PC-3 (cell line): ENCODE measurements at regions not wholly inside any gene's neighbourhood (a gene's known extent, or its start where the extent isn't known, plus 50 kb on each side); places are given as distances from the start of the nearest gene placed in this dataset.

Experiments
- ATAC-seq: fragments of 200-7000 bp; cut with Tn5 transposase; 2 replicates; pipeline ENCODE4 v1.9.1; 2020; ENCODE audit warnings: mild to moderate bottlenecking, moderate library complexity
- BruUV-seq: library from RNA; stranded (reverse); fragments of 400-500 nt; replicated peaks from 2 replicates; lab custom pipeline; 2021; lab: Mats Ljungman, UMichigan
- CTCF ChIA-PET: fragments of 300-600 bp; sonication (Branson Sonifier 250); formaldehyde crosslinking; loops from one replicate; lab custom pipeline; 2022; ENCODE audit warnings: antibody characterized with exemption; lab: Charles Lee
- POLR2A ChIA-PET: fragments of 300-600 bp; sonication (Branson Sonifier 250); formaldehyde crosslinking; loops from one replicate; lab custom pipeline; 2022; ENCODE audit warnings: antibody characterized with exemption; ENCODE audit not compliant: unreplicated experiment; lab: Charles Lee
- DNase-seq: peaks from one replicate; pipeline ENCODE4 v3.0.0-alpha.2; 2015
- H2AFZ ChIP-seq: fragments of 300-600 bp; sonication (generic); 2 replicates; pipeline ENCODE4 v1.6.0; 2016; ENCODE audit warnings: antibody characterized with exemption, low read length
- H3F3A ChIP-seq: fragments of 300-600 bp; sonication (generic); one replicate; pipeline ENCODE4 v1.6.0; 2017; ENCODE audit warnings: antibody characterized with exemption, low read length, control low read depth, mild to moderate bottlenecking; ENCODE audit not compliant: unreplicated experiment
- H3K27ac ChIP-seq: fragments of 300-600 bp; sonication (generic); 2 replicates; pipeline ENCODE4 v1.5.1; 2016; ENCODE audit warnings: mild to moderate bottlenecking, low read length
- H3K27me3 ChIP-seq: fragments of 300-600 bp; sonication (generic); 2 replicates; pipeline ENCODE4 v1.6.1; 2016; ENCODE audit warnings: low read length, mixed read lengths
- H3K36me3 ChIP-seq: fragments of 300-600 bp; sonication (generic); 2 replicates; pipeline ENCODE4 v1.6.1; 2016; ENCODE audit warnings: low read depth, mixed run types, low read length, mixed read lengths
- H3K4me1 ChIP-seq: fragments of 300-600 bp; sonication (generic); 2 replicates; pipeline ENCODE4 v1.5.1; 2016; ENCODE audit warnings: low read length; ENCODE audit not compliant: insufficient read depth
- H3K4me2 ChIP-seq: fragments of 300-600 bp; sonication (generic); 2 replicates; pipeline ENCODE4 v1.6.0; 2016; ENCODE audit warnings: low read length
- H3K4me3 ChIP-seq: fragments of 300-600 bp; sonication (generic); 2 replicates; pipeline ENCODE4 v1.5.1; 2016; ENCODE audit warnings: mild to moderate bottlenecking, low read length, mixed read lengths
- H3K79me2 ChIP-seq: fragments of 300-600 bp; sonication (generic); 2 replicates; pipeline ENCODE4 v1.6.1; 2017; ENCODE audit warnings: low read length, mixed read lengths
- H3K9ac ChIP-seq: fragments of 300-600 bp; sonication (generic); 2 replicates; pipeline ENCODE4 v1.6.0; 2016; ENCODE audit warnings: mild to moderate bottlenecking, low read length
- H3K9me2 ChIP-seq: fragments of 300-600 bp; sonication (generic); replicated peaks from 2 replicates; pipeline ENCODE4 v1.6.1; 2016; ENCODE audit warnings: mixed run types, low read length, mixed read lengths
- H3K9me3 ChIP-seq: fragments of 300-600 bp; sonication (generic); 2 replicates; pipeline ENCODE4 v1.6.1; 2016; ENCODE audit warnings: low read length, mixed read lengths
- H4K20me1 ChIP-seq: fragments of 300-600 bp; sonication (generic); 2 replicates; pipeline ENCODE4 v1.6.1; 2016; ENCODE audit warnings: low read length, mixed read lengths
- CTCF ChIP-seq: fragments of 300-600 bp; sonication (generic); conservative IDR thresholded peaks from 2 replicates; pipeline ENCODE4 v1.5.1; 2017; ENCODE audit warnings: antibody characterized with exemption, low read depth, mild to moderate bottlenecking, low read length
- EZH2 ChIP-seq: fragments of 300-600 bp; sonication (generic); IDR thresholded peaks from one replicate; pipeline ENCODE4 v1.6.1; 2017; ENCODE audit warnings: antibody characterized with exemption, mild to moderate bottlenecking, low read length; ENCODE audit not compliant: unreplicated experiment
- EZH2phosphoT487 ChIP-seq: fragments of 300-600 bp; sonication (generic); IDR thresholded peaks from 2 replicates; pipeline ENCODE4 v1.6.1; 2018; ENCODE audit warnings: mild to moderate bottlenecking, antibody characterized with exemption, low read length, borderline replicate concordance
- intact Hi-C: fragments of 100-400 bp; cut with micrococcal nuclease; formaldehyde crosslinking; loops from 2 replicates; pipeline ENCODE4 v1.9.0; 2023

- no peak overlapping the region for H3K4me3 ChIP-seq
- H3K27ac ChIP-seq: no peak overlapping the region
- H3K9me2 ChIP-seq: no peaks in the 10 kb centered on the region
- no peaks in the 10 kb centered on the region for H3K9me3 ChIP-seq
- ATAC-seq: no peak
- TF ChIP-seq EZH2phosphoT487 (no peak), CTCF (no peak), EZH2 (no peak)
- ChIA-PET POLR2A (interaction anchor here (0.7 kb wide), 1 partner anchor 670 kb away, joined by 4 read pairs; no protein-coding TSS in a partner anchor), CTCF (no interaction called here)
- no peaks in the 10 kb centered on the region for H3K79me2 ChIP-seq
- DNase-seq: no peak
- H3K4me2 ChIP-seq: no peak overlapping the region
- intact Hi-C loops: no loop called here
- no peaks in the 10 kb centered on the region for H3K27me3 ChIP-seq
- BruUV-seq: no TSS peak
- no peaks in the 10 kb centered on the region for H3F3A ChIP-seq
- H3K4me1 ChIP-seq: peaks cover 11% of the 10 kb centered on the region
- H3K36me3 ChIP-seq: no peaks in the 10 kb centered on the region
- no peak overlapping the region for H2AFZ ChIP-seq
- no peaks in the 10 kb centered on the region for H4K20me1 ChIP-seq
- no peak overlapping the region for H3K9ac ChIP-seq
These were observed 94.8 kb downstream of the CCDC71L start for GRCh38 chr7:106566196-106566595.

- no peaks in the 10 kb centered on the region for H4K20me1 ChIP-seq
- ATAC-seq (no peak), DNase-seq (no peak)
- no peaks in the 10 kb centered on the region for H3F3A ChIP-seq
- H3K36me3 ChIP-seq: no peaks in the 10 kb centered on the region
- H2AFZ ChIP-seq: no peak overlapping the region
- H3K27me3 ChIP-seq: no peaks in the 10 kb centered on the region
- intact Hi-C loops: no loop called here
- TF ChIP-seq CTCF (no peak), EZH2phosphoT487 (no peak), EZH2 (no peak)
- H3K9me3 ChIP-seq: no peaks in the 10 kb centered on the region
- H3K4me1 ChIP-seq: peaks cover 11% of the 10 kb centered on the region
- no peak overlapping the region for H3K4me2 ChIP-seq
- no peak overlapping the region for H3K4me3 ChIP-seq
- H3K9me2 ChIP-seq: no peaks in the 10 kb centered on the region; the same call in 1 of the 2 replicates
- ChIA-PET CTCF (no interaction called here), POLR2A (no interaction called here)
- no peak overlapping the region for H3K9ac ChIP-seq
- no TSS peak for BruUV-seq
- H3K27ac ChIP-seq: no peak overlapping the region
- H3K79me2 ChIP-seq: no peaks in the 10 kb centered on the region
These were observed 95.5 kb downstream of the CCDC71L start for GRCh38 chr7:106565428-106565827.

GRCh38 chr7:106563466-106564150 lies 97.3 kb downstream of the CCDC71L start:
- Histone ChIP-seq H3K4me3 (no peak overlapping the region), H3K27me3 (no peaks in the 10 kb centered on the region), H2AFZ (no peak overlapping the region), H3K9me3 (no peaks in the 10 kb centered on the region), H3K79me2 (no peaks in the 10 kb centered on the region), H3F3A (no peaks in the 10 kb centered on the region), H3K4me2 (no peak overlapping the region), H3K4me1 (peaks cover 3% of the 10 kb centered on the region), H3K36me3 (no peaks in the 10 kb centered on the region), H3K9ac (no peak overlapping the region), H4K20me1 (no peaks in the 10 kb centered on the region), H3K9me2 (no peaks in the 10 kb centered on the region; the same call in 1 of the 2 replicates), H3K27ac (no peak overlapping the region)
- ChIA-PET POLR2A (no interaction called here), CTCF (no interaction called here)
- ATAC-seq (no peak), DNase-seq (no peak)
- no peak for TF ChIP-seq EZH2
- no peak for TF ChIP-seq EZH2phosphoT487
- TF ChIP-seq CTCF: no peak
- intact Hi-C loops: no loop called here
- BruUV-seq: no TSS peak
